Adipocyte (in vitro differentiated cells): ENCODE measurements at regions not wholly inside any gene's neighbourhood (a gene's known extent, or its start where the extent isn't known, plus 50 kb on each side); places are given as distances from the start of the nearest gene placed in this dataset.

ENCODE experiments used
- DNase-seq: peaks from one replicate; pipeline ENCODE4 v3.0.0-alpha.2; 2015; ENCODE audit warnings: low read depth
- H3K27me3 ChIP-seq: replicated peaks from 2 replicates; pipeline ENCODE4 v1.7.0; 2013; ENCODE audit warnings: mild to moderate bottlenecking, low read length, moderate library complexity; ENCODE audit not compliant: control insufficient read depth, insufficient read depth
- H3K36me3 ChIP-seq: 2 replicates; pipeline ENCODE4 v1.7.0; 2013; ENCODE audit warnings: low read length, mild to moderate bottlenecking, moderate library complexity; ENCODE audit not compliant: control insufficient read depth, insufficient read depth, severe bottlenecking
- H3K4me1 ChIP-seq: 2 replicates; pipeline ENCODE4 v1.7.0; 2013; ENCODE audit warnings: mild to moderate bottlenecking, low read length, moderate library complexity; ENCODE audit not compliant: control insufficient read depth, insufficient read depth
- H3K4me3 ChIP-seq: 2 replicates; pipeline ENCODE4 v1.7.0; 2013; ENCODE audit warnings: mild to moderate bottlenecking, low read length, moderate library complexity
- H3K9ac ChIP-seq: 2 replicates; pipeline ENCODE4 v1.7.0; 2013; ENCODE audit warnings: mild to moderate bottlenecking, low read length, moderate library complexity
- H3K9me3 ChIP-seq: 2 replicates; pipeline ENCODE4 v1.7.0; 2013; ENCODE audit warnings: mild to moderate bottlenecking, low read length, moderate library complexity; ENCODE audit not compliant: control insufficient read depth

DNA sequence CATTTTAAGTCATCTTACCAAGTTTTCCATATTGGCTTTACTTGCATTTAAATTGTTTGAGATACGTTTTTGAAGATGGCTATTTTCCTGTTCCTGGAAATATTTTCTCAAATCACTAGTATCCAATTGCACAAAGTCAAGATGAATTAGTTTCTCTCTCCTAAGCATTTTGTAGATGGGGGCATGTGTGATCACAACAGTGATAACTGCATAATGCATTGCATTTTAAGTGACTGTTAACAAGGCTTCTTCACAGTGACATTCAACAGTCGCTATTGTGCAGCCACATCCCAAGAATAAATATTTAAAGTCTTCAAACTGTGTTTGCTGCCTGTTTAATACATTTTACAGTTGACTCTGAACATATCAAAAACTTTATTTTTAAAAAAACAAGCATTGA, 694.2 kb upstream of the CDH7 start:
- Histone ChIP-seq H3K9me3 (peaks cover 2% of the 10 kb centered on the region), H3K4me3 (no peak overlapping the region), H3K27me3 (no peaks in the 10 kb centered on the region), H3K9ac (no peak overlapping the region), H3K4me1 (no peaks in the 10 kb centered on the region), H3K36me3 (no peaks in the 10 kb centered on the region)
- DNase-seq = no peak

- Histone ChIP-seq H3K4me1 (no peaks in the 10 kb centered on the region), H3K36me3 (no peaks in the 10 kb centered on the region), H3K9ac (no peak overlapping the region), H3K27me3 (no peaks in the 10 kb centered on the region), H3K4me3 (no peak overlapping the region), H3K9me3 (no peaks in the 10 kb centered on the region)
- DNase-seq = no peak
These were observed 701.2 kb upstream of the CDH7 start for GRCh38 chr18:65049586-65049985.

GRCh38 chr18:65039578-65039977, 711.2 kb upstream of the CDH7 start:
- Histone ChIP-seq H3K36me3 (no peaks in the 10 kb centered on the region), H3K9ac (no peak overlapping the region), H3K4me1 (no peaks in the 10 kb centered on the region), H3K27me3 (no peaks in the 10 kb centered on the region), H3K9me3 (no peaks in the 10 kb centered on the region), H3K4me3 (no peak overlapping the region)
- DNase-seq = no peak

DNA sequence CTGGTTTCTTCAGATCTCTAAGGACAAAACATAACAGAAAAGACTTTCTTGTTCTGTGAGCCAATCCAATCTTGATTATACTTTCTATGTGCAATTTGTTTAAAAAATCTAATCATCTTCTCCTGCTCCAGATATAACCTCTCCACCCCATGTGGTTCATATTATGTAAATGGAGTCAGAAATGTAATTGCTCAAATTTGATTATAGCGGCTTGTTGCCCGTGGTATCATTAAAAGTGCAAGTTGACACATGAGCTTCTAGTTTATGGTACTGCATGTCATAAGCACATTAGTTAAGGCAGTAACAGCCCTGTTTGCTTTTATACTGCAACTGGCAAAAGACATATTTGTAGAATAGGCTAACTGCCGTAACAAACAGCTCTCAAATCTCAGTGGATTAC, 715.1 kb upstream of the CDH7 start:
- H3K36me3 ChIP-seq = no peaks in the 10 kb centered on the region
- no peak overlapping the region for H3K9ac ChIP-seq
- DNase-seq = no peak
- no peaks in the 10 kb centered on the region for H3K27me3 ChIP-seq
- H3K9me3 ChIP-seq = no peaks in the 10 kb centered on the region
- H3K4me1 ChIP-seq = no peaks in the 10 kb centered on the region
- H3K4me3 ChIP-seq = no peak overlapping the region

GRCh38 chr18:65025756-65026155, 725.1 kb upstream of the CDH7 start:
- H3K4me1 ChIP-seq = no peaks in the 10 kb centered on the region
- no peak for DNase-seq
- no peaks in the 10 kb centered on the region for H3K27me3 ChIP-seq
- H3K4me3 ChIP-seq = no peak overlapping the region
- no peak overlapping the region for H3K9ac ChIP-seq
- H3K9me3 ChIP-seq = peaks cover 16% of the 10 kb centered on the region
- H3K36me3 ChIP-seq = no peaks in the 10 kb centered on the region

DNA sequence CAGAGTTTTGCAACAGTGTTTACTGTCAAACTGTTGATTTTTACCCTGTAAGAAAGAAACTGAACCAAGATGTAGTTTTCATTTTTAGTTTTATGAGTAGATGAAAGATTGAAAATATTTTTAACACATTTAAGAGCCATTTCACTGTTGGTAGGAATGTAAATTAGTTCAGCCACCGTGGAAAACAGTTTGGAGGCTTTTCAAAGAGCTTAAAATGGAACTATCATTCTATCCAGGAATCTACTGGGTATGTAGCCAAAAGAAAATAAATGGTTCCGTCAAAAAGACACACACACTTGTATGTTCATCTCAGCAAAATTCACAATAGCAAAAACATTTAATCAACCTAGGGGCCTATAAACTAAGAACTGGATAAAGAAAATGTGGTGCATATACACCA, 729.8 kb upstream of the CDH7 start:
- DNase-seq = no peak
- H3K9ac ChIP-seq = no peak overlapping the region
- peaks cover 19% of the 10 kb centered on the region for H3K9me3 ChIP-seq
- H3K4me3 ChIP-seq = no peak overlapping the region
- no peaks in the 10 kb centered on the region for H3K4me1 ChIP-seq
- no peaks in the 10 kb centered on the region for H3K27me3 ChIP-seq
- no peaks in the 10 kb centered on the region for H3K36me3 ChIP-seq

- DNase-seq = no peak
- H3K9ac ChIP-seq = no peak overlapping the region
- H3K9me3 ChIP-seq = peaks cover 3% of the 10 kb centered on the region
- H3K4me1 ChIP-seq = no peaks in the 10 kb centered on the region
- no peaks in the 10 kb centered on the region for H3K36me3 ChIP-seq
- no peaks in the 10 kb centered on the region for H3K27me3 ChIP-seq
- no peak overlapping the region for H3K4me3 ChIP-seq
These were observed 732.6 kb upstream of the CDH7 start for GRCh38 chr18:65018184-65018583.

GRCh38 chr18:65017372-65017760, 733.4 kb upstream of the CDH7 start:
- peaks cover 3% of the 10 kb centered on the region for H3K9me3 ChIP-seq
- no peak overlapping the region for H3K4me3 ChIP-seq
- DNase-seq = no peak
- no peaks in the 10 kb centered on the region for H3K27me3 ChIP-seq
- H3K4me1 ChIP-seq = no peaks in the 10 kb centered on the region
- H3K36me3 ChIP-seq = no peaks in the 10 kb centered on the region
- no peak overlapping the region for H3K9ac ChIP-seq

- Histone ChIP-seq H3K27me3 (no peaks in the 10 kb centered on the region), H3K9ac (no peak overlapping the region), H3K4me1 (no peaks in the 10 kb centered on the region), H3K9me3 (peaks cover 3% of the 10 kb centered on the region), H3K36me3 (no peaks in the 10 kb centered on the region), H3K4me3 (no peak overlapping the region)
- DNase-seq = no peak
These were observed 734.0 kb upstream of the CDH7 start for GRCh38 chr18:65016631-65017371.

DNA sequence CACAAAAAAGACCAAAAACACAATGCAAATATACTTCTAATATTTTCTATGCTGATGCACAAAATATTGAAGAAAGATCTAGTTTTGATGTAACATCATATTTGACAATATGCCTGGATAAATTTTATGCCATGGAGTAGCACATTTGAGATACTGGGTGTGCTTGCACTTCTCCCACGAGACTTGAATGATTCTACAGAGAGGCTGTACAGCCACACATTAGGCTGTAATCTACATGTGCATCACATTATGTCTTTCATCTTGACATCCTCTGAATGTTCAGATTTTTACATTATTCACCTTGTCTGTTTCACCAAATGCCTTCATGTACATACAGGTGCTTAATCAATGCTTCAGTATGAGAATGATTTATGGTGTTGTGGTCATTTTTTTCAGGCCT, 756.4 kb upstream of the CDH7 start:
- Histone ChIP-seq H3K4me1 (no peaks in the 10 kb centered on the region), H3K4me3 (no peak overlapping the region), H3K9me3 (no peaks in the 10 kb centered on the region), H3K9ac (no peak overlapping the region), H3K36me3 (no peaks in the 10 kb centered on the region), H3K27me3 (no peaks in the 10 kb centered on the region)
- DNase-seq = no peak

GRCh38 chr18:64993695-64994094, 757.1 kb upstream of the CDH7 start:
- no peaks in the 10 kb centered on the region for H3K4me1 ChIP-seq
- H3K27me3 ChIP-seq = no peaks in the 10 kb centered on the region
- no peak for DNase-seq
- H3K9me3 ChIP-seq = no peaks in the 10 kb centered on the region
- no peak overlapping the region for H3K4me3 ChIP-seq
- no peak overlapping the region for H3K9ac ChIP-seq
- H3K36me3 ChIP-seq = no peaks in the 10 kb centered on the region

- H3K9me3 ChIP-seq = no peaks in the 10 kb centered on the region
- no peaks in the 10 kb centered on the region for H3K36me3 ChIP-seq
- no peak overlapping the region for H3K4me3 ChIP-seq
- no peak for DNase-seq
- H3K27me3 ChIP-seq = no peaks in the 10 kb centered on the region
- no peak overlapping the region for H3K9ac ChIP-seq
- no peaks in the 10 kb centered on the region for H3K4me1 ChIP-seq
These were observed 758.2 kb upstream of the CDH7 start for GRCh38 chr18:64992654-64993053.
